SH-SY5Y (cell line): ENCODE measurements at regions not wholly inside any gene's neighbourhood (a gene's known extent, or its start where the extent isn't known, plus 50 kb on each side); places are given as distances from the start of the nearest gene placed in this dataset.

Source experiments
- GATA2 ChIP-seq: IDR thresholded peaks from 2 replicates; pipeline ENCODE4 v1.6.1; 2011; ENCODE audit warnings: mild to moderate bottlenecking, low read depth, low read length
- GATA3 ChIP-seq: IDR thresholded peaks from 2 replicates; pipeline ENCODE4 v1.6.1; 2011; ENCODE audit warnings: low read depth, mild to moderate bottlenecking, low read length, moderate library complexity

DNA sequence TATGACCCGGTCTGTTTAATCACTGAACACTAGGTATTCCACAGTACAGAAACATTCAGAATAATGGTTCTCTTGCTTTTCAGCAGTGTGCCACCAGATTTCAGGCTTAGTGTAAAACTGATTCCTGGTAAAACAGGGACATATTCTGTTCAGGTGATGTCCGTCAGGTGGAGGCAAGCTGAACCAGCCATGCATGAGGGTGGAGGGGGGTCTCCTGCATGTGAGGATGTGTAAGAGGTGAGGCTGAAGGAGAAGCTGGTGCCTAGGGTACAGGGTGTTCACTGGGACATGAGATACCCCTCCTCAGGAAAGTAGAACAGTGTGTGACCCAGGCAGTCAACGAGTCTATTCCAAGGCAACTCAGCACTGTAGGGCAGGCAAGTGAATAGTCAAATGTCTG lies 563.9 kb downstream of the BNC2 start:
- TF ChIP-seq GATA2 (no peak), GATA3 (no peak)
